ENCODE measurements at regions not wholly inside any gene's neighbourhood (a gene's known extent, or its start where the extent isn't known, plus 50 kb on each side); places are given as distances from the start of the nearest gene placed in this dataset.
A peak's percentile ranks its signal among the peaks of the same experiment; 100 is the strongest.
"Not testable (repeated sequence)": the region's sequence is repeated elsewhere in the genome, so short reads cannot be mapped to it uniquely, and the experiment has no call there.

- H3K4me3 Mint-ChIP-seq, result no peak overlapping the region
- H3K27ac Mint-ChIP-seq, result no peak overlapping the region
Observed at GRCh38 chr10:84007482-84007881, 131.8 kb upstream of the GHITM start.

DNA sequence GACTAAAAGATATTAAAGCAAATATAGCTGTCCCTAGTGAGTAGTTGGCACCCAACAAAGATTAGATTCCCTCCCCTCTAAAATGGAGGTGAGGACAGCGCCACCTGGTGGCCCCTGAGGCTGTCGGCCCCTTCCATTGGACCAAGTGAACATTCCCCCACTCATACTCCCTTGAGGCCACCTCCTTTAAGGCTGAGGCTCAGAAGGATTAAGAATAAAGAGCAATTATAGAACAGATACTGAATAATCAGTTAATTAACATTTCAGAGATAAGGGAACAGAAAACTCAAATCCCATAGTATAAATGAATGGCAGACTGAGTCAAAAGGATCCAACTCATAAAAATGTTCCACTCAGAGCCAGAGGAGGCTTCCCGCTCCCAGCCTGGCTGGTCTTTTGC lies 130.4 kb upstream of the GHITM start:
- Mint-ChIP-seq H3K27me3 (peaks cover 42 to 60% of the 10 kb centered on the region in 2 donors), H3K36me3 (ENCODE audit: insufficient read depth) (no peaks in the 10 kb centered on the region)

More at GRCh38 chr10:84007482-84007881, 131.8 kb upstream of the GHITM start:
- peaks cover 40 to 49% of the 10 kb centered on the region in 2 donors for H3K27me3 Mint-ChIP-seq
- H3K36me3 Mint-ChIP-seq (ENCODE audit: insufficient read depth), result no peaks in the 10 kb centered on the region
- ATAC-seq (replicated peaks), result no peak
- no peak for DNase-seq
- no peaks in the 10 kb centered on the region for H3K9me3 Mint-ChIP-seq
- H3K4me1 Mint-ChIP-seq (ENCODE audit: low read depth in 2 of 2), result no peaks in the 10 kb centered on the region

DNA sequence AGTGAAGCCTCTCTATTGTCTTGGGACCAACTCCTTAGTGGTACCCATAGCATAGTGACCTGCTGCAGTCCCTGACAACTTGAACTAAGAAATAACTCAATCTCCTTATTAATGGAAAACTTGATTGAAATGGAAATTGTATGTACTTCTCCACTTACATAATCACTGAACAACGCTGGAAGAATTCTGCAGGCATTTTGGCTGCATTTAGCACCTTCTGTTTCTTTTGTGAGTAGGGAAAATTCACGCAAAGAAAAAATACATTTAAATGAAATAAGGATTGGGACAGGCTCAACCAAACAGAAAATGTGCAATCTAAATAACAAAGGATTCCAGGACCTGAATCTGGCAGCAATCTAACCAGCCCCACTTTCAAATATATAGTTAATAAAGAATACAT lies 126.9 kb upstream of the GHITM start:
- Mint-ChIP-seq H3K9me3 (no peaks in the 10 kb centered on the region), H3K4me3 (no peak overlapping the region), H3K4me1 (ENCODE audit: low read depth in 2 of 2) (no peaks in the 10 kb centered on the region), H3K27me3 (peaks cover 60 to 83% of the 10 kb centered on the region in 2 donors), H3K36me3 (ENCODE audit: insufficient read depth) (no peaks in the 10 kb centered on the region), H3K27ac (no peak overlapping the region)
- no peak for DNase-seq
- no peak for ATAC-seq (replicated peaks)

More for the DNA sequence above, 130.4 kb upstream of the GHITM start:
- H3K4me3 Mint-ChIP-seq, result no peak overlapping the region
- no peaks in the 10 kb centered on the region for H3K4me1 Mint-ChIP-seq (ENCODE audit: low read depth in 2 of 2)
- H3K9me3 Mint-ChIP-seq, result no peaks in the 10 kb centered on the region
- ATAC-seq (replicated peaks) (no peak), DNase-seq (peak; percentile 2 to 15 (median 11))
- no peak overlapping the region for H3K27ac Mint-ChIP-seq

- Mint-ChIP-seq H3K4me3 (no peak overlapping the region), H3K9me3 (no peaks in the 10 kb centered on the region), H3K27ac (no peak overlapping the region), H3K27me3 (peaks cover 62 to 86% of the 10 kb centered on the region in 2 donors), H3K36me3 (ENCODE audit: insufficient read depth) (no peaks in the 10 kb centered on the region), H3K4me1 (ENCODE audit: low read depth in 2 of 2) (no peaks in the 10 kb centered on the region)
- ATAC-seq (replicated peaks), result no peak
- no peak for DNase-seq
Observed at GRCh38 chr10:84012831-84013458, 126.4 kb upstream of the GHITM start.

GRCh38 chr10:84015877-84016595 lies 123.3 kb upstream of the GHITM start:
- no peak overlapping the region for H3K4me3 Mint-ChIP-seq
- no peaks in the 10 kb centered on the region for H3K36me3 Mint-ChIP-seq (ENCODE audit: insufficient read depth)
- DNase-seq (no peak), ATAC-seq (replicated peaks) (no peak)
- H3K27ac Mint-ChIP-seq, result no peak overlapping the region
- no peaks in the 10 kb centered on the region for H3K9me3 Mint-ChIP-seq
- peaks cover 56 to 59% of the 10 kb centered on the region in 2 donors for H3K27me3 Mint-ChIP-seq
- H3K4me1 Mint-ChIP-seq (ENCODE audit: low read depth in 2 of 2), result no peaks in the 10 kb centered on the region

GRCh38 chr10:84018826-84019225 lies 120.5 kb upstream of the GHITM start:
- no peak overlapping the region for H3K4me3 Mint-ChIP-seq
- no peaks in the 10 kb centered on the region for H3K36me3 Mint-ChIP-seq (ENCODE audit: insufficient read depth)
- peaks cover 36 to 47% of the 10 kb centered on the region in 2 donors for H3K27me3 Mint-ChIP-seq
- no peaks in the 10 kb centered on the region for H3K4me1 Mint-ChIP-seq (ENCODE audit: low read depth in 2 of 2)
- no peak overlapping the region for H3K27ac Mint-ChIP-seq
- ATAC-seq (replicated peaks), result no peak
- H3K9me3 Mint-ChIP-seq, result peaks cover 0 to 6% of the 10 kb centered on the region in 2 donors
- DNase-seq, result no peak

DNA sequence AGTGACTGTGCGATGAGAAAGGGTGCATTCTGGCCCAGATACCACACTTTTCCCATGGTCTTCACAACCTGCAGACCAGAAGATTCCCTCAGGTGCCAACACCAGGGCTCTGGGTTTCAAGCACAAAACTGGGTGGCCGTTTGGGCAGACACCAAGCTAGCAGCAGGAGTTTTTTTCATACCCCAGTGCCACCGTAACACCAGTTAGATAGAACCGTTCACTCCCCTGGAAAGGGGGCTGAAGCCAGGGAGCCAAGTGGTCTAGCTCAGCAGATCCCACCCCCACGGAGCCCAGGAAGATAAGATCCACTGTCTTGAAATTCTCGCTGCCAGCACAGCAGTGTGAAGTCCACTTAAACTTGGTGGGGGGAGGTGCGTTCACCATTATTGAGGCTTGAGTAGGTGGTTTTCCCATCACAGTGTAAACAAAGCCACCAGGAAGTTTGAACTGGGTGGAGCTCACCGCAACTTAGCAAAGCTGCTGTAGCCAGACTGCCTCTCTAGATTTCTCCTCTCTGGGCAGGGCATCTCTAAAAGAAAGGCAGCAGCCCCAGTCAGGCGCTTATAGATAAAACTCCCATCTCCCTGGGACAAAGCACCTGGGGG lies 119.4 kb upstream of the GHITM start:
- H3K36me3 Mint-ChIP-seq (ENCODE audit: insufficient read depth); H3K27ac Mint-ChIP-seq; H3K4me1 Mint-ChIP-seq (ENCODE audit: low read depth in 2 of 2); ATAC-seq (replicated peaks); DNase-seq; H3K9me3 Mint-ChIP-seq: not testable (repeated sequence)
- Mint-ChIP-seq H3K4me3 (peak overlapping the region in 1 of 2 donors; percentile 13), H3K27me3 (peaks cover 27 to 37% of the 10 kb centered on the region in 2 donors)

DNA sequence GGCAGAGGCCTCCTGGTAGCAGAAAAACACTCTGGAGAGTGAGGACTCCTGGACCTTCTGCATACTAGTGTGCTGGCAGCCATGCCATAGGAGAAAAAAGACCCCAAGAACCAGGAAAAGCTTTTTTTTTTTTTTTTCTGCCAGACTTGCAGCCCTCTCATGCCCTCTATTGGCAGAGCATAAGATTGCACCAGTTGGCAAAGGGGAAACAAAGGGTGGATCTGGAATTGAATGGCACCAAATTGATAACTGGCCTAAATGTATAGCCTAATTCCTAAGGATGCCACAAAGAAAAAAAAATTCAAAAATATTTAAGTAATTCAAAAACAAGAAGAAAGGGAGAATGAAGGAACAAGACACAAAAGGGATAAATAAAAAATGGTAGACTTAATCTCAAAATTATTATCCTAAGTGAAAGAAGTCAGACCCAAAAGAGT lies 112.5 kb upstream of the GHITM start:
- Mint-ChIP-seq H3K4me1 (ENCODE audit: low read depth in 2 of 2) (no peaks in the 10 kb centered on the region), H3K27me3 (peaks cover 0 to 9% of the 10 kb centered on the region in 2 donors), H3K4me3 (no peak overlapping the region), H3K36me3 (ENCODE audit: insufficient read depth) (no peaks in the 10 kb centered on the region), H3K27ac (no peak overlapping the region), H3K9me3 (peaks cover 0 to 7% of the 10 kb centered on the region in 2 donors)
- no peak for DNase-seq
- ATAC-seq (replicated peaks), result no peak

GRCh38 chr10:84029840-84030239 lies 109.5 kb upstream of the GHITM start:
- DNase-seq (no peak), ATAC-seq (replicated peaks) (no peak)
- H3K9me3 Mint-ChIP-seq, result no peaks in the 10 kb centered on the region
- no peaks in the 10 kb centered on the region for H3K4me1 Mint-ChIP-seq (ENCODE audit: low read depth in 2 of 2)
- no peak overlapping the region for H3K27ac Mint-ChIP-seq
- H3K4me3 Mint-ChIP-seq, result no peak overlapping the region
- H3K27me3 Mint-ChIP-seq, result no peaks in the 10 kb centered on the region
- H3K36me3 Mint-ChIP-seq (ENCODE audit: insufficient read depth), result no peaks in the 10 kb centered on the region

GRCh38 chr10:84038035-84038434 lies 101.3 kb upstream of the GHITM start:
- peaks cover 24 to 25% of the 10 kb centered on the region in 2 donors for H3K27me3 Mint-ChIP-seq
- no peak for ATAC-seq (replicated peaks)
- no peak overlapping the region for H3K4me3 Mint-ChIP-seq
- no peaks in the 10 kb centered on the region for H3K36me3 Mint-ChIP-seq (ENCODE audit: insufficient read depth)
- DNase-seq, result no peak
- no peak overlapping the region for H3K27ac Mint-ChIP-seq
- peaks cover 0 to 2% of the 10 kb centered on the region in 2 donors for H3K9me3 Mint-ChIP-seq
- no peaks in the 10 kb centered on the region for H3K4me1 Mint-ChIP-seq (ENCODE audit: low read depth in 2 of 2)

DNA sequence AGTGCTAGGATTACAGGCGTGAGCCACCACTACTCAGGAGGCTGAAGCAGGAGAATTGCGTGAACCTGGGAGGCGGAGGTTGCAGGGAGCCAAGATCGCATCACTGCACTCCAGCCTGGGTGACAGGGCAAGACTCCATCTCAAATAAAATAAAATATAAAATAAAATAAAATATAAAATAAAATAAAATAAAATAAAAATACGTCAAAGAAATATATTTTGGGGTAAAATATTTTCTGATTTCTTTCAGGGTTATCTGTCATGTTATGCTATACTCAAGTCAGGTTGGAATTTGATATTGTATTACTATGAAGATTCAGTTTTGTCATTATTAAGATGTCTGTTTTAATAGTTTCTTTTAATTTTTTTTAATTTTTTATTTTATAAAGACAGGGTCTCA lies 99.4 kb upstream of the GHITM start:
- DNase-seq (no peak), ATAC-seq (replicated peaks) (no peak)
- Mint-ChIP-seq H3K9me3 (peaks cover 0 to 2% of the 10 kb centered on the region in 2 donors), H3K27ac (no peak overlapping the region), H3K4me3 (no peak overlapping the region), H3K4me1 (ENCODE audit: low read depth in 2 of 2) (no peaks in the 10 kb centered on the region), H3K36me3 (ENCODE audit: insufficient read depth) (no peaks in the 10 kb centered on the region), H3K27me3 (peaks cover 24 to 36% of the 10 kb centered on the region in 2 donors)

GRCh38 chr10:84047258-84048010 lies 91.9 kb upstream of the GHITM start:
- no peak for ATAC-seq (replicated peaks)
- no peak for DNase-seq
- Mint-ChIP-seq H3K36me3 (ENCODE audit: insufficient read depth) (peaks cover 3% of the 10 kb centered on the region), H3K9me3 (peaks cover 0 to 8% of the 10 kb centered on the region in 2 donors), H3K27me3 (peaks cover 30 to 62% of the 10 kb centered on the region in 2 donors), H3K4me3 (no peak overlapping the region), H3K4me1 (ENCODE audit: low read depth in 2 of 2) (no peaks in the 10 kb centered on the region), H3K27ac (no peak overlapping the region)

DNA sequence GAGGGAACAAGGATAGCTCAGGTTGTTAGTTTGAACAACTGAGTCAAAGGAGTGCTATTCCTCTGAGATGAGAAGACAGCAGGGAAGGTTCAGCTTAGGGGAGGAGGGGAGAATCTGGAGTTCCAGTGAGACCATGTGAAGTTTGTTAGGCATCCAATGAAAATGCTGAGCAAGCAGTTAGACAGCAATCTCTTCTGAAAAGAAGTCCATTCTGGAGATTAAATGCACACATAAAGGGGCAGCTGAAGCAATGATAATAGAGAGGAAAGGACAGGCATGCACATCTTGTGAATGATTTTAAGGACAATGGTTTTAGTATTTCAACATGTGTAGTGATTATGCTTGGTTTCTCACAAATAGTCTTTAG lies 89.7 kb upstream of the GHITM start:
- Mint-ChIP-seq H3K36me3 (ENCODE audit: insufficient read depth) (peaks cover 3% of the 10 kb centered on the region), H3K27me3 (peaks cover 30 to 70% of the 10 kb centered on the region in 2 donors), H3K4me3 (no peak overlapping the region), H3K9me3 (peaks cover 0 to 8% of the 10 kb centered on the region in 2 donors), H3K27ac (no peak overlapping the region), H3K4me1 (ENCODE audit: low read depth in 2 of 2) (no peaks in the 10 kb centered on the region)
- ATAC-seq (replicated peaks) (no peak), DNase-seq (no peak)
